DMS 273 (cell line): ENCODE measurements at regions not wholly inside any gene's neighbourhood (a gene's known extent, or its start where the extent isn't known, plus 50 kb on each side); places are given as distances from the start of the nearest gene placed in this dataset.

Experiments used
- DNase-seq: peaks from one replicate; lab custom pipeline; 2025; ENCODE audit not compliant: unreplicated experiment; lab: John Stamatoyannopoulos, UW

DNA sequence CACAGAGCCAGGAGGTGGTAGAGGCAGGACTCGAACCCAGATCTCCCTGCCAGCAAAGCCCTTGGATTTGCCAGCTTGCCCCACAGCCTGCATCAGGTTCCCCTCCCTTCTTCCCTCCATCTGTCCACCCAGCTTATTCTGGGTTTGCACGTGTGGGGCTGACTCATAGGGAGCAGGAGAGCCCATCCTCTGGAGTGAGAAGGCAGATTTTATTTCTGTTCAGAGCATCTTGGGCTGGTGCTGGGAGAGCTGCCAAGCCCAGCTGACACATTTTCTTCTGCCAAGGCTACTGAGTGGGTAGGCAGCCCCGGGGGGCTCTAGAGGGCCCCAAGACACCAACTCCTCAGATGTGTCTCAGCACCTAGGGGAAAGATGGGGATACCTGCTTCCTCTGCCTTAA is 106.3 kb upstream of the CRHR1 start:
- DNase-seq, result peak; percentile 96

DNA sequence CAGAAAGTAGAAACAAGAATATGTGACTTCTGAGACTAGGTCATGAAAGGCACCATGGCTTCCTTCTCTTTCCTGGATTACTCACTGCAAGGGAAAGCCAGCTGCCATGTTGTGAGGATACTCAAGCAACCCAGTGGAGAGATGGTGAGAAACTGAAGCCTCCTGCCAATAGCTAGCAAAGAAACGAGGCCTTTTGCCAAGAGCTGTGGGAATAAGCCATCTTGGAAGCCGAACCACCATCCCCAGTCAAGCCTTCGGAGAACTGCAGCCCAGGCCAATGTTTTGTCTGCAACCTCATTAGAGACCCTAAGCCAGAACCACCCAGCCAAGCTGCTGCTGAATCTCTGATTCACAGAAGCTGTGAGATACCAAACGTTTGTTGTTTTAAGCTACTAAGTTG is 104.7 kb upstream of the CRHR1 start:
- DNase-seq, result peak; percentile 41

DNA sequence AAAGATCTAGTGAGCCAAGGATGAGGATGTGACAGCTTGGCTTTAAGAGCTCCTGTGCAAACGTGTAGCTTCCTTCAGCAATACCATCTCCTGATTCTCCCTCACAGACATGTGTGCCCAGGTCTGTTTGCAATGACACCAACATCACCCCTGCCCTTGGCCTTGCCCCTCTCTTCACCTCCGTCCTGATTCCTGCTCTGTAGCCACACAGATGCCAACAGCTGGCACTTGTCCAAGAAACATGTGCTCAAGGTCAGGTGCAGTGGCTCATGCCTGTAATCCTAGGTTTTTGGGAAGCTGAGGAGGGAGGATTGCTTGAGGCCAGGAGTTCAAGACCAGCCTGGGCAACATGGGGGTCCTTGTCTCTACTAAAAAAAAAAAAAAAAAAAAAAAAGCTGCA is 103.8 kb upstream of the CRHR1 start:
- peak; percentile 68 for DNase-seq

DNA sequence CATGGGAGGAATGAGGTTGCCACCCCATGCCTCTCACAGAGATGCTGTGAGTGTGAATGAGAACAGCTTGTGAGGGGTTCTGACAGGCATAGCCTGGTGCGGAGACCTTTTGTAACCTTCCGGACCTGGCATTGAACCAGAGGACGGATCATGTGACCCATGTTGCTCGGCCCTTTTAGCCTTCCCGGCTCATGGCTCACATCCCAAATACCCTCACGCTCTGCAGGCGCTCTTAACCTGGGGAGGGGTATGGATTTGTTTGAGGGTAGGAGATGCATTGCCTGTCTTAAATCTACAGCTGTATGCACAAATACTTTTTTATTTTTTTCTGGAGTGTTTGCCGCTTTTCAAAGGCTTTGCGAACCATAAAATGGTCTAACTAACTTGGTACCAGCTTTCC is 102.4 kb upstream of the CRHR1 start:
- peak; percentile 61 for DNase-seq

DNA sequence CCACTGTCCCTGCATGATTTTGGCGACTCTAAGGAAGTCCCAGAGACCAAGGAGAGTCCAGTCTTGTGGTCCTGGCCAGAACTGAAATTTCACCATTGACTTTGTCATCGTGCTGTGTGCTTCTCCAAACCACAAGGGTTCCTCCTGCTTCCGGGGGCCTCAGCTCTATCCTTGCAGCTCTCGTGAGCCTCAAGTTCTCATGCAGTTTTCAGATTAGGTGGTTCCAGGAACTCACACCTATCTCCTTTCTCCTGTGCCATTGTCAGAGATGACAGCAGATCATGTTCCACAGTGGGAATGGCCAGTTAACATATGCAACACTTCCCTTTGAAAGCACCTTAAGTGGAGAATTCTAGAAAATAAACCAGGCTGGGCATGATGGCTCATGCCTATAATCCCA is 97.9 kb upstream of the CRHR1 start:
- DNase-seq, result no peak

DNA sequence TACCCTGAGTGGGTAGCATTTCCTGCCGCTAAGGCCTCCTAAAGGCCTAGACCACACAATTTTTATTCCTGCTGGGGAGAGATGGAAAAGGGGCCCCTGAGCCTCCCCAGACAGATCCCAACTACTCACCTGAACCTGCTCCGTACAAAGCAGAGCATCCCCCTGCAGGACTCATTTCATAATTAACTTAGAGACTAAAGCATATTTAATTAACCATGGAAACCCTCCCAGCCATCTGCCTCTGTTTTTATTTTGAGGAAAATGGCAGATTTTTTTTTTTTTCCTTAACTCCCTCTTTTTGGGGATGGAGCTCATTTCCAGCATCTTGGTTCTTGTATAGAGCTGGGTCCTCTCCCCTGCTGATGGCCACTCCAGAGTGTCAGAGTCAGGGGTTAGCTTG is 96.5 kb upstream of the CRHR1 start:
- peak; percentile 46 for DNase-seq

DNA sequence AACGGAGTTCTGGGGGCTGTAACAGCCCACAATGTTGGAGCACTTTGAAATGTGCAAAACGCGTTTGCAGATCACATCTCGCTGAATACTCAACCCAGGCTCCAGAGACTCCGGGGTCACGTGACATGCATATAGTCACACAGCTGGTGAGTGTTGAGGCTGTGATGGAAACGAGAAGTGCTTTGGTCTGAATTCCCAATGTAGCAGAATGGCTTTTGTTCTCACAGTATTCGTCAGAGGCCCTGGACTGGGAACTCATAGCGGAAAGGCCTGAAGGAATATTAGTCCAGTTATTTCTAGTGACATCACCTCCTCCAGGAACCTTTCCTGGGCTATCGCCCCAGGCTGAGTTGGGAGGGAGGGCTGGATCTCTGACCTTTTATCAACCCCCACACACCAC is 95.8 kb upstream of the CRHR1 start:
- DNase-seq, result no peak

DNA sequence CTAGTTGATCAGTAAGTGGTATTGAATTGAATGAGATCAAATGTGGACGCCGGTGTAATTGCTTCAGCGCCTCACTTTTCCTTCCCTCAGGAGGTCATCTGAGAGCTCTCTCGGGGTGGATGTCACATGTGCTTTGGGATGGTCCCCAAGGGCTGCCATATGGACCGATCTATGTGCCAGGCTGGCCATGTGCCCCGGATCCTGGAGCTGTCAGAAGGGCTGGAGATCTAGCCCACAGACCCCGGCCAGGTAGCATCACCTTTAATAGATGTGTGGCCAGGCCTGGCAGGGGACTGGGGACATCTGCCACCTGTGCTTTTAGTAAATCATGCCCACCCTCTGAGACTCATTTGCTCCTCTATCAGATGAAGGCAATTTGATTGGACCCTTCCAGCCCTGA is 95.3 kb upstream of the CRHR1 start:
- DNase-seq, result peak; percentile 39

DNA sequence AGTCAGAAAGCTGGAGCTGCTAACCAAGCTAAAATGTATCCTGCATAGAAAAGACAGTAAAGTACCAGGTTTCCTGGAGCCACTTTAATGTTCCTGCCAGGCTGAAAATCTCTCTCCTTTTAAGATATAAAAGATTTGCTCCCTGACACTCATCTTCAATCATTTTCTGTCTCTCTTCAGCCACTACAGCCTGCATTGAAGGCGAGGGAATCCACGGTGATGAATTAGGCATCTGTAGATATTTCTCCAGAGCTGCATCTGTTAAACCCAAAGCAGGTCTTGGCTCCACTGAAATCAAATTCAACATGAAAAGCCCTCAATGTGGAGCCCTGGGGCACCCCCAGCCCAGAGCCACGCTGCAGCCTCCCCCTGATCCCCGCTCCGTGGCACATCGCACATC is 94.7 kb upstream of the CRHR1 start:
- no peak for DNase-seq

DNA sequence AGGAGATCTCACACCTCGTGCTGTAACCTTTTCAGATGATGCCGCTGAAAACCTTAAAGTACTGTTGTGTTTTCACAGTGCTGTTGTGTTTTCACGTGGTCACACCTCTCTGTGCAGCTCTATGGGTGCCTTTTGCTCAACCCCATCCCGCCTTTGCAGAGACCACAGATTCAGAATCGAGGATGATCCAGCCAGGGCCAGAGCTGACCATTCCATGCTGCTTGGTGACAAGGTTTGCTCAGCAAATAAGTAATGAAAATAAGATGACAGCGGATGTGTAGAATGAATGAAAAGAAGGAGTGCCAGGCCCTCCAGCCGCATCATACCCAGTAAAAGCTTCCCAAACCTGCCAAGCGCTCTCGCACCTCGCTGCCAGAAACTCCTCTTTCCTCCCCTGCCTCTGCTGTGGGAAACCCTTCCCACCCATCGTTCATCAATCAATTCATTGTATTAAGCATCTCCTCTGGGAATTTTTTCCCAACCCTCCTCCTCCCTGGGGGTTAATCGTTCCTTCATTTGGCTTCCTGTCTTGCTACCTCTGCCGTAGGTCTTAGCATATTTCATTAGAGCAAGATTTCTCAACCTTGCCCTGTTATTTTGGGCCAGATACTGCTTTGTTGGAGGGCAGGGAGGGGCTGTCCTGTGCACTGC is 93.4 kb upstream of the CRHR1 start:
- DNase-seq, result no peak

DNA sequence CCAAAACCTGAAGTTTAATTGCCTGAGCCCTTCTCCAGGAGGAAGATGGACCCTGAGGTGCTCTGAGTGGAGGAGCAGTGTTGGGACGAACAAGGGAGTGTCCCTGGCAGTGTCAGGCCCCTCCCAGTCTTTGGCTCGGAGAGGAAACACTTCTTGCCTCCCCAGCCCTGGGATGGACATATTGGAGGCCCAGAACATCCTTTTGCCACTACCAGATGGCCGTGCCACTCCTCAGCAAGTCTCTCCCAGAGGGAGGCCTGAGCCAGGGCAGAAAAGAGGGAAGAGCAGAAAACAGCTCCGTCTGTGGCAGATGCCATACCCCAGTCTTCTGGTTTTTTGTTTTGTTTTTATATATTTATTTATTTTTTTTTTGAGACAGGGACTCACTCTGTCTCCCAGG is 91.5 kb upstream of the CRHR1 start:
- peak; percentile 87 for DNase-seq

DNA sequence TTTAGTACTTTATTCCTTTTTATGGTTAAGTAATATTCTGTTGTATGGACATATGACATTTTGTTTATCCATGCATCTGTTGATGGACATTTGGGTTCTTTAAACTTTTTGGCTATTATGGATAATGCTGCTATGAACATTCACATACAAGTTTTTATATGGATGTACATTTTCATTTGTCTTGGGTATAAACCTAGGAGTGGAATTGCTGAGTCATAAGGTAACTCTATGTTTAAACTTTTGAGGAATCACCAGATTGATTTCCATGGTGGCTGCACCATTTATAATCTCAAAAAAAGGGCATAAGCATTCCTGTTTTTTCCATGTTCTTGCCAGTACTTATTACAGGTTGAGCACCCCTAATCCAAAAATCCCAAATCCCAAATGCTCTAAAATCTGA is 90.3 kb upstream of the CRHR1 start:
- no peak for DNase-seq

DNA sequence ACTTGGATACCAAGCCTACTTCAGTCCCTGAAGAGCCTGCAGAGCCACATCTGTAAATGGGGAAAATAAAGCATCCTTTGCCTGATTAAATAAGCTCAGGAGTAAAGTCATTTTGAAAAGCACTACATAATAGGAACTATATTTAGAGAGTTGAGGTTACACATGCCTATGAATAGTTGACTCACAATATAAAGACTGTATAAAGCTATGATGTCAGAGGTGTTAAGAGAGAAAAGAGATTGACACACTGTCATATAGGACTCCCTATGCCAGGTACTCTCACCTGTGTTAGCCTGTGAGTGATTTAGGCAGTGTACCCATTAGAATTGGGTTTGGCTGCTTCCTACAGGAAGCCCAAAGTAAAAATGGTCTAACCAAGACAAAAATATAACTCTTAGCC is 87.7 kb upstream of the CRHR1 start:
- DNase-seq, result no peak

DNA sequence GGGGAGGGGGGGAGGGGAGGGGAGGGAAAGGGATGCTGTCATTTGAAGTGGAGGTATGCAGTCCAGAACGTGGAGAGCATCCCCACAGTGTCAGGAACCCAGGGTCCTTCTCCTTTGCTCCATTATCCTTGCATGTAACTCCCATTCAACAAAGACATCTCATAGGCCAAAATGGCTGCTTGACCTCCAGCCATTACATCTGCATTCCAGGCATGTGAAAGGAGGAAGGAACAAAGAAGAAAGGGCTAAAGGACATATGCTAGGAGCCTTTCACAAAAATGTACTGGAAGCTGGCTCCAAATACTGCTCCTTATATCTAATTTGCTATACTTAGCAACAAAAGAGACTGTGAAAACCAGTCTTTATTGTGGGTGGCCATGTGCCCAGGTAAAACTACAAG is 87.0 kb upstream of the CRHR1 start:
- DNase-seq, result no peak

DNA sequence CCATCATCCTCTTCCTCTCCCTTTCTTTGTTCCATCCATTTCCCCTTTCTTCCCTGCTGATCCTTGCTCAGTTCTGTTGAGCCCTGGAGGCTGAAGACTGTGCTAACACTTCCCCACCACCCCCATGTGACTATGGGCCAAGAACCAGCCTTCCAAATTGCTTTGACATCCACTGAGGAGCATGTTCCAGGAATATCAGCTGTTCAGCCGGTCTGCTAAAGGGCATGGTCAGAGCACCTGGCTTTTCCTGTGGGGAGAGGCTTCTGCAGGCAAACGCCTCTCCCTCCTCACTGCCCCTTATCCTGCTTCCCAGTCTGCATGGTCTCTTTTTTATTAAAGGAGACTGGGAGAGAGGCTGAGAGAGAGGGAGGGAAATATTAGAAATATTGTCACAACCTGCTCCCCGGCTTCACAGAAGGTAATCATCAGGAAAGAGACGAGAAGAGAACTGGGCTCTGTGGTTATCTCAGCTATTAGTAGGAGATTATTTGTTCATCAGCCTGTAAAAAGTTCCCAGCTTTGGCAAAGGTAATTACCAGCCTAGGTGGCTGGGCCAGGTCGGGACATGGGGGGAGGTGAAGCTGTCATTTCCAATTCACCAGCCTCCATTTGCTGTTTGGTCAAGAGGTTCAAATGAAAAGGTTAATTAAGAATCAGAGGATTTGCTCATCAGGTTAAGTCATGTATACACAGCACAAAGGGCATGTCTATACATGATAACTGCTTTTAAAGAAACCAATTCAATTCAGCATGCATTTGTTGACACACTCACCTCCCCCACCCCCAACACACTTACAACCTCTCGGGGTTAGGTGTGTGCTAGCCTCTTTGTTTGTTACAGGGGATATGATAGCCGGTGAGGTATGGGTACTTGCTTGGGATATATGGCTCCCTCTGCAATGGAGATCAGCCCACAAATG is 83.7 kb upstream of the CRHR1 start:
- no peak for DNase-seq

DNA sequence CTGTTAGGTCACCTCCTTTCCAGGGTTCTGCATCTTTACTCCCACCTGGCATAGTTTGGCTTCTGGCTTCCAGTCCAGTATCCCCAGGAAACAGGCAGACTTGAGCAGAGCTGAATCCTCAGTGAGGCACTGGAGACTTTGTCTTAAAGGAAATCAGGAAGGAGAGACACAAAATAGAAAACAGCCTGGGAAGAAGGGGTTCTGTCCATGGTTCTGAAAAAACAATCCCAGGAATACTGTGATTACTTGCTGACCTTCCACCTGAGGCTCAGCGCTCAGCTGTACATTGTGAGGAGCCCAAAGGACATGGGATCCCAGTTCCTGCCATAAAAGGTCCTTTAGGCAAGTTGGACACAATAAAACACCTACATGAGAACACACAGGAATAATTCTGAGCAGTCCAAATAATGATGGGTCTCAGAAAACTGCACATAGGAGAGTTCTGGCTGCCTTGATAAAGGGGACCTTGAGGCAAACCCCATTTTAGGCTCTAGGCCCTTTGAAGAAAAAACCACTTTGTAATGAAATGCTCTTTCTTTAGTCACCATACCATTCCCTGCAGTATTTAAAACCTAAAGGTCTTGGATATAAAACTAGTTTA is 81.4 kb upstream of the CRHR1 start:
- DNase-seq, result peak; percentile 27

DNA sequence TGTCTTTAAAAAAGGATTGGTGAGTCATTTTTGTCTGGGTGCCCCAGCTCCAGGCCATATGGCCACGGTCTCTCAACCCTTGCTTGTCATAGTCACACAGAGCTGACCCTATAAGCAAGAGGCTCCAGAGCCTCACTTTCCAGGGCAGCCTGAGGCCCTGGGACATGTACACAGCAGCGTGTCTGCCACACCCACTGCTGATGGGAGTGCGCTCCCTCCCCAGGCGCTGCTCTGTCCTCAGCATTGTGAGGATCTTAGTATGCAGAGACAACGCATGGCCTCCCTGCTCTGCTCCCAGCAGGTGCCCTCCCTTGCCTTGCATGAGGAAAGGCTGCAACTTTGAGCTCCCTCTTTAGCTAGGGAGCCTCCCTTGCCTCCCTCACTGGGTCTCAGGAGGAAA is 80.8 kb upstream of the CRHR1 start:
- DNase-seq, result peak; percentile 20

DNA sequence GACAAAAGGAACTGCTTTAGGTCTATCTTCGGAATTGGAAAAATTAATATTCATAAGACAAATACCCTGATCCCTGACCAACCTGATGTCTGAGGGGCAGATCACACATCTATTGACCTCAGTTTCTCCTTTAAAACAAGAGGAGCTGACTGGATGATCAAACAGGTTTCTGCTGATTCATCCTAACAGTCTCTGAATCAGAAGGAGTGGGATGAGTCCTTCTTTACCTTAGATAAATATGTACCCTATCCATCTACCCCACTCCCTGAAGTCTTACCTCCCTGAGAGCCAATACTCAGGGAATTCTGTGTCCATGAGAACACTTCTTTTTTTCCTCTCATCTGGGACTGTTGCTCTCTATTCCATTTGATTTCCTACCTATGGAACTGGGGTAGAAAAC is 80.3 kb upstream of the CRHR1 start:
- no peak for DNase-seq

DNA sequence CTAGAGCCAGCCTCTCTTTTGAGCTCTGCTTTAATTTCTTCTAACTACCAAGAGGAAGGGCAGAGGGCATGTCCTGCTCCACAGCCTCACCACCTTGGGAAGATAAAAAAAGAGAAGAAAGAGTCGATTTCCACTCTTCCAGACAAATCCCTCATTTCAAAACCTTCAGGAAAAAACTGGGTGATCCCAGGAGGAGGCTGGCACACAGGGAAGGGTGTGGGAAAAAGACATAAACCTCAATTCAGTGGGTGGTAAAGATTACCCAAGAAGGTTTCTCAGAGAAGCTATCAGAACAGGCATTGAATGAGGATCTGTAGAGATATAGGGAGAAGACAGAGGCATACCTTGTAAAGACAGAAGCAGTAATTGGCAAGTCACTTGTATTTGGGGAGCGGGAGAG is 79.9 kb upstream of the CRHR1 start:
- no peak for DNase-seq

DNA sequence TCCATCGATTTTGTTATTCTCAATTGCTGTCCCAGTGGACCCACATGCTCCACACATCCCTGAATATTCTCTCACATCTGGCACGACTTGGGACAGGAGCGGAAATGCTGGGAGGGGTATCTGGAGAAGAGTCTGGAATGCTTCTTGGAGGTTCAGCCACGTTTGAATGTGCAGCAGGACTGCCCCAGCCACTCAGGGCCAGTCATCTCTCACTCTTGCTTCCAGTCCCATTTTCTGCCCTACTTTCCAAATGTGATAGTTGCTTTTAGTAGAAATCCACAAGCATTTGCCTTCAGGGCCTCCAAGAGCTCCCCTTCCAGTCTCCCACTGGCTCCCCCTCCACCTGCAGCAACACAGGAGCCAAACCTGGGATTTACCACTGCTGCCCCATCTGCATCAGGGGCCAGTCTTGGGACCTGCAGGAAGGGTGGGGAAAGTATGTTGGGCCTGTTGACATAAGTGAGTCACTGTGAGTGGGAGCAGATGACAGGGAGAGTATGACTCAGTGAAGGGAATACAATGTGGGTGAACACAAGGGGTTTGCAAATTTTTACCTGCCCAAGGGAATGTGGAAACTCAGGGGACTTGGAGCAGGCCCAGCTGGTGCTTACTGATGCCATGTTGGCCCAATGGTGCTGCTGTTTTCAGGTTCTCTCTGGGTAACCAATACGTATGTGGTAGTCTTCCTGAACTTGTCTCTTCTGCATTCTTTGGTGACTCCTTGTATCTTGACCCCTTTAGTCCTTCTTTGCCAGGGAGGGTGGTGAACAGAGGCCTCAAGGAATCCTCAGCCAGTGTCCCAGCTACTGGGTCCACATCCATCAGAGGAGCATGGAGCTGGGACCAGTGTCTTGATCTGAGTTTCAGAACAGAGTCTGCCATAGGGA is 78.8 kb upstream of the CRHR1 start:
- no peak for DNase-seq

DNA sequence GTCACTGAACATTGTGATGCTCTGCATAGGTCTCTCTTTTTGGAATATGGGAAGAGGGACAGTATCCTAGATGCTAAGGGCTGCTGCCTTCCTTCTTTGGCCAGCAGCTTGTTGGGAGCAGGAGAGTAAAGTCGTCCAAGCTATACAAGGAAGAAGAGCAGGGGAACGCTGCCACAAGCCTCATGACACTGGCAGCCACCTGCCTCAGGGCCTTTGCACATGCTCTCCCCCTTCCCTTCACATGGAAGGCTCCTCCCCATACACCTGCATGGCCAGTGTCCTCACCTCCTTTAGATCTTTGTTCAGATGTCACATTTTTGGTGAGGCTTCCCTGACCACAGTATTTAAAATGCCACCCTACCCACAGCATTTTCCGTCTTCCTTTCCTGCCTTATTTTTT is 78.1 kb upstream of the CRHR1 start:
- no peak for DNase-seq
